Endothelial cell (in vitro differentiated cells): ENCODE measurements at regions not wholly inside any gene's neighbourhood (a gene's known extent, or its start where the extent isn't known, plus 50 kb on each side); places are given as distances from the start of the nearest gene placed in this dataset.

Experiments
- DNase-seq: peaks from one replicate; pipeline ENCODE4 v3.0.0; 2021; ENCODE audit warnings: low spot score
- H3K27ac Mint-ChIP-seq: one replicate; pipeline ENCODE4 v1.8.0; 2021; ENCODE audit warnings: mixed read lengths, inconsistent platforms; ENCODE audit not compliant: unreplicated experiment
- H3K27me3 Mint-ChIP-seq: one replicate; pipeline ENCODE4 v1.8.0; 2021; ENCODE audit warnings: mild to moderate bottlenecking, moderate library complexity, mixed read lengths, inconsistent platforms; ENCODE audit not compliant: unreplicated experiment
- H3K36me3 Mint-ChIP-seq: one replicate; pipeline ENCODE4 v1.8.0; 2021; ENCODE audit warnings: mild to moderate bottlenecking, low read depth, mixed read lengths, inconsistent platforms; ENCODE audit not compliant: unreplicated experiment
- H3K4me1 Mint-ChIP-seq: one replicate; pipeline ENCODE4 v1.8.0; 2021; ENCODE audit warnings: mild to moderate bottlenecking, mixed read lengths, inconsistent platforms; ENCODE audit not compliant: unreplicated experiment
- H3K4me3 Mint-ChIP-seq: one replicate; pipeline ENCODE4 v1.8.0; 2021; ENCODE audit warnings: mild to moderate bottlenecking, mixed read lengths, inconsistent platforms; ENCODE audit not compliant: unreplicated experiment
- H3K9me3 Mint-ChIP-seq: one replicate; pipeline ENCODE4 v1.8.0; 2021; ENCODE audit warnings: mixed read lengths, inconsistent platforms; ENCODE audit not compliant: unreplicated experiment
- TF ChIP-seq, protein P1 (sequence below): fragments of 200-600 bp; sonication (generic); IDR thresholded peaks from one replicate; pipeline ENCODE4 v1.5.0; 2021; ENCODE audit warnings: antibody characterized with exemption; ENCODE audit not compliant: unreplicated experiment

DNA sequence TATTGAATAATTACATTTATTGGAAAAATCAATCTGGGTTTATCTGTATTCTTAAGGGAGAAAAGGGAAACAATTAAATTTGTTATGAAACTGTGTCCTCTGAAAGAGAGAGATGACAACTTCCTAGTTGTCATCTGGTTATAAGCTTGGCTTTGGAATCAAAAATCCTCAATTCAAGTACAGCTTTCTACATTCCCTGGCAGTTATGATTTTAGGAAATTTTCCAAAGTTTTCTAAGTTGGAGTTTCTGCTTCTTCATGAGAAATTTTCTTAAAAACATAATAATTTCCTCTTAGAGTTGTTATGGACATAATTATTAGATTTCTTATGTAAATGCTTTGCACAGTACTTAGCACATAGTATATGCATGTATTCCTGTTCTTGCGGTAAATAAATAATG is 625.6 kb upstream of the SLC39A10 start:
- Mint-ChIP-seq H3K4me1 (no peaks in the 10 kb centered on the region), H3K36me3 (no peaks in the 10 kb centered on the region), H3K9me3 (no peaks in the 10 kb centered on the region), H3K4me3 (no peak overlapping the region), H3K27ac (no peak overlapping the region), H3K27me3 (no peaks in the 10 kb centered on the region)
- TF ChIP-seq, protein P1, sequence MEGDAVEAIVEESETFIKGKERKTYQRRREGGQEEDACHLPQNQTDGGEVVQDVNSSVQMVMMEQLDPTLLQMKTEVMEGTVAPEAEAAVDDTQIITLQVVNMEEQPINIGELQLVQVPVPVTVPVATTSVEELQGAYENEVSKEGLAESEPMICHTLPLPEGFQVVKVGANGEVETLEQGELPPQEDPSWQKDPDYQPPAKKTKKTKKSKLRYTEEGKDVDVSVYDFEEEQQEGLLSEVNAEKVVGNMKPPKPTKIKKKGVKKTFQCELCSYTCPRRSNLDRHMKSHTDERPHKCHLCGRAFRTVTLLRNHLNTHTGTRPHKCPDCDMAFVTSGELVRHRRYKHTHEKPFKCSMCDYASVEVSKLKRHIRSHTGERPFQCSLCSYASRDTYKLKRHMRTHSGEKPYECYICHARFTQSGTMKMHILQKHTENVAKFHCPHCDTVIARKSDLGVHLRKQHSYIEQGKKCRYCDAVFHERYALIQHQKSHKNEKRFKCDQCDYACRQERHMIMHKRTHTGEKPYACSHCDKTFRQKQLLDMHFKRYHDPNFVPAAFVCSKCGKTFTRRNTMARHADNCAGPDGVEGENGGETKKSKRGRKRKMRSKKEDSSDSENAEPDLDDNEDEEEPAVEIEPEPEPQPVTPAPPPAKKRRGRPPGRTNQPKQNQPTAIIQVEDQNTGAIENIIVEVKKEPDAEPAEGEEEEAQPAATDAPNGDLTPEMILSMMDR: no peak
- no peak for DNase-seq

DNA sequence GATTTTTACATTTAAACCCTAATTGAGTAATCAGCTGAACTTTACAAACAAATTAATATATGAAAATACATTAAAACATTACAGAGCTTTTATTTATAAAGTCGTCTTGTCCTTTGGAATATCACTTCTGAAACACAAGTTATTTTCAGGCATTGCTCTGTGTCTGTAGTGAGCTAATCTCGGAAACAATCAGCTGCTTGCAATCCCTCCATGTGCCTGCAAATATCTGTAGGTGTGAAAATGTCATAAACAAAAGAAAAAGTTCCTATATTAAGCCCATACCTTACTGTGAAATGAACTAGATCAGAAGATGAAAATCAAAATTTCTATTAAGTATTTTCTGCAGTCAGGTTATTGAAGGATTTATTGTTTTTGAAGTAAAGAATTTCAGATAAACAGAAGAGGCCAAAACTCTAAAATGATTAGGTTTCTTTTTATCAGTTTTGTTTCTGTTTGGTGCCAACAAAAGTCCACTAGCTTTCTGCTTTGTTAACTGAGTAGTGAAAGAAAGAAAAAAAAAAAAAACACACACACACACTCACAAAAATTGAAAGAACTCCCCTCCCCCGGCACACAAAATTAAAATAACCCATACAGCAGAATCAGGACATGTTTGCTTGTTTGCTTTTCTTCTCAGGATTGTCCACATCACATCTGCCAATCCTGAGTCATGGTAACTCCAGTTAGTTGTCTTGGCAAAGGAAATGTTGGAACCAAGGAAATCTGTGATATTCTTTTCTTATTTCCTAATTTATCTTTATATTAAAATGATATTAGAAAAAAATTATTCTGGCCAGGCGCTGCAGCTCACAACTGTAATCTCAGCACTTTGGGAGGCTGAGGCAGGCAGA is 627.0 kb upstream of the SLC39A10 start:
- H3K27me3 Mint-ChIP-seq: no peaks in the 10 kb centered on the region
- no peak overlapping the region for H3K4me3 Mint-ChIP-seq
- TF ChIP-seq, protein P1: no peak
- H3K4me1 Mint-ChIP-seq: no peaks in the 10 kb centered on the region
- no peak for DNase-seq
- no peak overlapping the region for H3K27ac Mint-ChIP-seq
- H3K36me3 Mint-ChIP-seq: no peaks in the 10 kb centered on the region
- no peaks in the 10 kb centered on the region for H3K9me3 Mint-ChIP-seq

DNA sequence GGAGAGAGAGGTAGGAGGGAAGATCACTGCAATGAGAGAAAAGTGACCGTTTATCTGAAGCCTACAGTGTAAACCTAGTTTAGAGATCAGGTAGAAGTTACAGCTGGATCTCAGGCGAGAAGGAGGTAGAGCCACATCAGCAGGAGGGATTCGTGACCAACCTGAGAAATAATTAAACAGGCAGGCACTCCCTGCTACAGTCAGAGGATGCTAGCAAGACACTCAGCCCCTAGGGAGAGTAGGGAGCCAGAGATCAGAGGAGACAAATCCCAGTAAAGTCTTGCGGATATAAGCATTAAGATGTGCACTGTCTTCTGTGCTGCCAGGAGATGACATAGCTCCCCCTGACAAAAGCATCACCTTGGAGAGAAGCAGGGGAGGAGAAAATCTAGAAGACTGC is 629.1 kb upstream of the SLC39A10 start:
- Mint-ChIP-seq H3K27me3 (no peaks in the 10 kb centered on the region), H3K4me3 (no peak overlapping the region), H3K27ac (no peak overlapping the region), H3K4me1 (no peaks in the 10 kb centered on the region), H3K36me3 (no peaks in the 10 kb centered on the region), H3K9me3 (no peaks in the 10 kb centered on the region)
- DNase-seq: no peak
- TF ChIP-seq, protein P1: no peak

- Mint-ChIP-seq H3K4me3 (no peak overlapping the region), H3K27me3 (no peaks in the 10 kb centered on the region), H3K27ac (no peak overlapping the region), H3K9me3 (no peaks in the 10 kb centered on the region), H3K4me1 (no peaks in the 10 kb centered on the region), H3K36me3 (no peaks in the 10 kb centered on the region)
- TF ChIP-seq, protein P1: no peak
- no peak for DNase-seq
Observed at GRCh38 chr2:195026261-195026660, 630.8 kb upstream of the SLC39A10 start.

- no peak for DNase-seq
- Mint-ChIP-seq H3K9me3 (no peaks in the 10 kb centered on the region), H3K36me3 (no peaks in the 10 kb centered on the region), H3K27ac (no peak overlapping the region), H3K4me1 (no peaks in the 10 kb centered on the region), H3K27me3 (no peaks in the 10 kb centered on the region), H3K4me3 (no peak overlapping the region)
- TF ChIP-seq, protein P1: no peak
Observed at GRCh38 chr2:195022508-195022830, 634.6 kb upstream of the SLC39A10 start.
